ENCODE measurements at regions not wholly inside any gene's neighbourhood (a gene's known extent, or its start where the extent isn't known, plus 50 kb on each side); places are given as distances from the start of the nearest gene placed in this dataset.

- DNase-seq (ENCODE audit: extremely low read depth, insufficient read length), result no peak
- TF ChIP-seq CTCF (IDR thresholded peaks at IDR 0.05; ENCODE audit: insufficient read depth, low read length, poor library complexity, severe bottlenecking), result no peak
- Histone ChIP-seq H3K4me3 (replicated peaks; ENCODE audit: low read depth, low read length) (no peak overlapping the region), H3K36me3 (ENCODE audit: control insufficient read depth, insufficient read depth, low read length) (no peaks in the 10 kb centered on the region), H3K27me3 (replicated peaks; ENCODE audit: control insufficient read depth, insufficient read depth, low read length) (no peaks in the 10 kb centered on the region)
Measured at GRCh38 chr9:71459082-71459481, 309.2 kb downstream of the CEMIP2 start.

GRCh38 chr9:71446473-71447411 is 321.6 kb downstream of the CEMIP2 start:
- H3K27me3 ChIP-seq (replicated peaks; ENCODE audit: control insufficient read depth, insufficient read depth, low read length), result no peaks in the 10 kb centered on the region; the same call in 1 of the 2 replicates
- DNase-seq (ENCODE audit: extremely low read depth, insufficient read length), result peak; percentile 45
- H3K36me3 ChIP-seq (ENCODE audit: control insufficient read depth, insufficient read depth, low read length), result no peaks in the 10 kb centered on the region
- peak; percentile 18 for TF ChIP-seq CTCF (IDR thresholded peaks at IDR 0.05; ENCODE audit: insufficient read depth, low read length, poor library complexity, severe bottlenecking)
- H3K4me3 ChIP-seq (replicated peaks; ENCODE audit: low read depth, low read length), result peak overlapping the region; percentile 46

GRCh38 chr9:71446106-71446472 is 322.2 kb downstream of the CEMIP2 start:
- DNase-seq (ENCODE audit: extremely low read depth, insufficient read length), result no peak
- Histone ChIP-seq H3K36me3 (ENCODE audit: control insufficient read depth, insufficient read depth, low read length) (no peaks in the 10 kb centered on the region), H3K27me3 (replicated peaks; ENCODE audit: control insufficient read depth, insufficient read depth, low read length) (no peaks in the 10 kb centered on the region; the same call in 1 of the 2 replicates), H3K4me3 (replicated peaks; ENCODE audit: low read depth, low read length) (no peak overlapping the region)
- TF ChIP-seq CTCF (IDR thresholded peaks at IDR 0.05; ENCODE audit: insufficient read depth, low read length, poor library complexity, severe bottlenecking), result no peak

GRCh38 chr9:71442937-71443336 is 321.5 kb upstream of the TRPM3 start:
- TF ChIP-seq CTCF (IDR thresholded peaks at IDR 0.05; ENCODE audit: insufficient read depth, low read length, poor library complexity, severe bottlenecking), result no peak
- no peak for DNase-seq (ENCODE audit: extremely low read depth, insufficient read length)
- Histone ChIP-seq H3K27me3 (replicated peaks; ENCODE audit: control insufficient read depth, insufficient read depth, low read length) (no peaks in the 10 kb centered on the region; the same call in 1 of the 2 replicates), H3K36me3 (ENCODE audit: control insufficient read depth, insufficient read depth, low read length) (no peaks in the 10 kb centered on the region), H3K4me3 (replicated peaks; ENCODE audit: low read depth, low read length) (no peak overlapping the region)

- Histone ChIP-seq H3K4me3 (replicated peaks; ENCODE audit: low read depth, low read length) (no peak overlapping the region), H3K27me3 (replicated peaks; ENCODE audit: control insufficient read depth, insufficient read depth, low read length) (no peaks in the 10 kb centered on the region), H3K36me3 (ENCODE audit: control insufficient read depth, insufficient read depth, low read length) (no peaks in the 10 kb centered on the region)
- no peak for DNase-seq (ENCODE audit: extremely low read depth, insufficient read length)
- TF ChIP-seq CTCF (IDR thresholded peaks at IDR 0.05; ENCODE audit: insufficient read depth, low read length, poor library complexity, severe bottlenecking), result no peak
Measured at GRCh38 chr9:71441266-71441665, 319.8 kb upstream of the TRPM3 start.

All from GM06990 (cell line).